ENCODE measurements at regions not wholly inside any gene's neighbourhood (a gene's known extent, or its start where the extent isn't known, plus 50 kb on each side); places are given as distances from the start of the nearest gene placed in this dataset.

DNA sequence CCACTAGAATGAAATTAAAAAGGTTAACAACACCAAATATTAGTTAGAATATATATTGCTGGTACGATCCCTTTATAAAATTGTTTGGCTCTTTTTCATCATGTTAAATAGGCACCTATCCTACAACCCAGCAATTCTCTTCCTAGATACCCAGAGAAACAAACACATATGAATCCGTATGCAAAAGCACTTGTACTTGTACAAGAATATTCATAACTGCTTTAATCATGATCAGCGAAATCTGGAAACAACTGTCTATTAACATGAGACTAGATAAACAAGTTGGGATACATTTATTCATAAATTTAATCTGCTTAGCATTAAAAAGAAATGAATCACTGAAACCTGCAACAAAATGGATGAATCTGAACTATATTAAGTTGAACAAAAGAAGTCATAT, 113.7 kb upstream of the MAP1B start:
- TF ChIP-seq RAD21 (IDR thresholded peaks at IDR 0.05; ENCODE audit: low read depth) (no peak), EP300 (IDR thresholded peaks at IDR 0.05; ENCODE audit: borderline replicate concordance) (no peak), CEBPB (IDR thresholded peaks at IDR 0.05) (no peak), TAF1 (IDR thresholded peaks at IDR 0.05; ENCODE audit: low read depth) (no peak), YY1 (IDR thresholded peaks at IDR 0.05; ENCODE audit: low read depth) (no peak), NFIC (IDR thresholded peaks at IDR 0.05) (no peak), TEAD4 (IDR thresholded peaks at IDR 0.05) (no peak)
- TF ChIP-seq, protein P1, sequence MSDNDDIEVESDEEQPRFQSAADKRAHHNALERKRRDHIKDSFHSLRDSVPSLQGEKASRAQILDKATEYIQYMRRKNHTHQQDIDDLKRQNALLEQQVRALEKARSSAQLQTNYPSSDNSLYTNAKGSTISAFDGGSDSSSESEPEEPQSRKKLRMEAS (IDR thresholded peaks at IDR 0.05), result no peak
- TF ChIP-seq, protein P2, sequence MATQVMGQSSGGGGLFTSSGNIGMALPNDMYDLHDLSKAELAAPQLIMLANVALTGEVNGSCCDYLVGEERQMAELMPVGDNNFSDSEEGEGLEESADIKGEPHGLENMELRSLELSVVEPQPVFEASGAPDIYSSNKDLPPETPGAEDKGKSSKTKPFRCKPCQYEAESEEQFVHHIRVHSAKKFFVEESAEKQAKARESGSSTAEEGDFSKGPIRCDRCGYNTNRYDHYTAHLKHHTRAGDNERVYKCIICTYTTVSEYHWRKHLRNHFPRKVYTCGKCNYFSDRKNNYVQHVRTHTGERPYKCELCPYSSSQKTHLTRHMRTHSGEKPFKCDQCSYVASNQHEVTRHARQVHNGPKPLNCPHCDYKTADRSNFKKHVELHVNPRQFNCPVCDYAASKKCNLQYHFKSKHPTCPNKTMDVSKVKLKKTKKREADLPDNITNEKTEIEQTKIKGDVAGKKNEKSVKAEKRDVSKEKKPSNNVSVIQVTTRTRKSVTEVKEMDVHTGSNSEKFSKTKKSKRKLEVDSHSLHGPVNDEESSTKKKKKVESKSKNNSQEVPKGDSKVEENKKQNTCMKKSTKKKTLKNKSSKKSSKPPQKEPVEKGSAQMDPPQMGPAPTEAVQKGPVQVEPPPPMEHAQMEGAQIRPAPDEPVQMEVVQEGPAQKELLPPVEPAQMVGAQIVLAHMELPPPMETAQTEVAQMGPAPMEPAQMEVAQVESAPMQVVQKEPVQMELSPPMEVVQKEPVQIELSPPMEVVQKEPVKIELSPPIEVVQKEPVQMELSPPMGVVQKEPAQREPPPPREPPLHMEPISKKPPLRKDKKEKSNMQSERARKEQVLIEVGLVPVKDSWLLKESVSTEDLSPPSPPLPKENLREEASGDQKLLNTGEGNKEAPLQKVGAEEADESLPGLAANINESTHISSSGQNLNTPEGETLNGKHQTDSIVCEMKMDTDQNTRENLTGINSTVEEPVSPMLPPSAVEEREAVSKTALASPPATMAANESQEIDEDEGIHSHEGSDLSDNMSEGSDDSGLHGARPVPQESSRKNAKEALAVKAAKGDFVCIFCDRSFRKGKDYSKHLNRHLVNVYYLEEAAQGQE (IDR thresholded peaks at IDR 0.05; ENCODE audit: low read depth), result no peak
